Liver (tissue), 8 donors: ENCODE measurements at regions not wholly inside any gene's neighbourhood (a gene's known extent, or its start where the extent isn't known, plus 50 kb on each side); places are given as distances from the start of the nearest gene placed in this dataset.

Source experiments
- DNase-seq: peaks from one replicate; pipeline ENCODE4 v3.0.0-alpha.2; 2017; ENCODE audit warnings: low spot score
- H3K27ac ChIP-seq, 2 donors: one replicate each; pipeline ENCODE4 v1.7.0; 2013; ENCODE audit warnings: inconsistent platforms in 2 of 2, low read length in 2 of 2, control low read depth in 1 of 2, low read depth in 1 of 2, mild to moderate bottlenecking in 1 of 2
- H3K27me3 ChIP-seq, 4 donors: one replicate each; pipeline versions ENCODE4 v1.6.1 to v1.7.0; 2013; ENCODE audit warnings: low read length in 3 of 4, inconsistent platforms in 1 of 4, mild to moderate bottlenecking in 1 of 4, moderate library complexity in 1 of 4; ENCODE audit not compliant: control insufficient read depth in 4 of 4, insufficient read depth in 4 of 4
- H3K36me3 ChIP-seq, 4 donors: one replicate each; pipeline versions ENCODE4 v1.6.1 to v1.7.0; 2013; ENCODE audit warnings: low read length in 3 of 4, mild to moderate bottlenecking in 3 of 4, low read depth in 1 of 4, moderate library complexity in 1 of 4; ENCODE audit not compliant: control insufficient read depth in 4 of 4, insufficient read depth in 3 of 4
- H3K4me1 ChIP-seq, 4 donors: one replicate each; pipeline versions ENCODE4 v1.6.1 to v1.7.0; 2013; ENCODE audit warnings: low read length in 3 of 4, mild to moderate bottlenecking in 3 of 4, moderate library complexity in 1 of 4; ENCODE audit not compliant: control insufficient read depth in 4 of 4, insufficient read depth in 4 of 4
- H3K4me3 ChIP-seq, 3 donors: one replicate each; pipeline versions ENCODE4 v1.6.1 to v1.7.0; 2013; ENCODE audit warnings: low read length in 3 of 3, control low read depth in 1 of 3, low read depth in 1 of 3, mild to moderate bottlenecking in 1 of 3
- H3K9ac ChIP-seq, 2 donors: one replicate each; pipeline ENCODE4 v1.7.0; 2013; ENCODE audit warnings: low read length in 2 of 2, mild to moderate bottlenecking in 2 of 2, moderate library complexity in 2 of 2, control low read depth in 1 of 2, low read depth in 1 of 2
- H3K9me3 ChIP-seq, 4 donors: one replicate each; pipeline versions ENCODE4 v1.6.1 to v1.7.0; 2013; ENCODE audit warnings: low read length in 3 of 4; ENCODE audit not compliant: control insufficient read depth in 4 of 4
- ATF3 ChIP-seq: IDR thresholded peaks from 2 replicates; pipeline ENCODE4 v1.6.1; 2016; ENCODE audit warnings: antibody characterized with exemption
- EGR1 ChIP-seq, 2 donors: IDR thresholded peaks; 2 replicates each; pipeline ENCODE4 v1.6.1; 2016 to 2018; ENCODE audit warnings: antibody characterized with exemption in 2 of 2, low read depth in 2 of 2
- FOXA1 ChIP-seq: IDR thresholded peaks from 2 replicates; pipeline ENCODE4 v1.6.1; 2016; ENCODE audit warnings: antibody characterized with exemption
- FOXA2 ChIP-seq: IDR thresholded peaks from 2 replicates; pipeline ENCODE4 v1.6.1; 2016; ENCODE audit warnings: antibody characterized with exemption
- GABPA ChIP-seq, 2 donors: IDR thresholded peaks in 1 of 2; conservative IDR thresholded peaks in 1 of 2; 2 replicates each; pipeline ENCODE4 v1.6.1; 2016; ENCODE audit warnings: antibody characterized with exemption in 2 of 2, mild to moderate bottlenecking in 1 of 2, moderate library complexity in 1 of 2
- HNF4G ChIP-seq: IDR thresholded peaks from 2 replicates; pipeline ENCODE4 v1.6.1; 2016; ENCODE audit warnings: antibody characterized with exemption
- JUND ChIP-seq, 2 donors: IDR thresholded peaks; 2 replicates each; pipeline ENCODE4 v1.6.1; 2016; ENCODE audit warnings: antibody characterized with exemption in 2 of 2
- NR2F2 ChIP-seq: IDR thresholded peaks from 2 replicates; pipeline ENCODE4 v1.6.1; 2016; ENCODE audit warnings: antibody characterized with exemption
- RAD21 ChIP-seq, 2 donors: IDR thresholded peaks; 2 replicates each; pipeline ENCODE4 v1.6.1; 2016; ENCODE audit warnings: antibody characterized with exemption in 2 of 2, mild to moderate bottlenecking in 2 of 2
- RXRA ChIP-seq, 2 donors: IDR thresholded peaks; 2 replicates each; pipeline ENCODE4 v1.6.1; 2017 to 2018; ENCODE audit warnings: antibody characterized with exemption in 2 of 2, mild to moderate bottlenecking in 1 of 2
- SP1 ChIP-seq: IDR thresholded peaks from 2 replicates; pipeline ENCODE4 v1.6.1; 2018; ENCODE audit warnings: antibody characterized with exemption, mild to moderate bottlenecking
- TAF1 ChIP-seq: conservative IDR thresholded peaks from 2 replicates; pipeline ENCODE4 v1.6.1; 2016; ENCODE audit warnings: antibody characterized with exemption, mild to moderate bottlenecking
- YY1 ChIP-seq: IDR thresholded peaks from 2 replicates; pipeline ENCODE4 v1.6.1; 2016; ENCODE audit warnings: antibody characterized with exemption, mild to moderate bottlenecking
- WGBS: extraction: QIAGEN DNeasy Blood & Tissue Kit; methylation state at CpG from one replicate; pipeline ENCODE4 v1.1.7; 2013; 5-methylcytosine and 5-hydroxymethylcytosine counted together
- TF ChIP-seq, protein P1 (sequence below): IDR thresholded peaks from 2 replicates; pipeline ENCODE4 v1.6.1; 2016; ENCODE audit warnings: antibody characterized with exemption, mild to moderate bottlenecking
- TF ChIP-seq, protein P2 (sequence below): fragments of 150-350 bp; IDR thresholded peaks from 2 replicates; pipeline ENCODE4 v1.5.1; 2017; ENCODE audit warnings: improper control_type of control experiment, low read depth, low read length; ENCODE audit not compliant: missing input control
- TF ChIP-seq, protein P3 (sequence below): IDR thresholded peaks from 2 replicates; pipeline ENCODE4 v1.6.1; 2016; ENCODE audit warnings: antibody characterized with exemption
- donor health status: healthy.
- donor health status: healthy.
- donor health status: healthy.
- donor health status: healthy.
- donor health status: healthy.

DNA sequence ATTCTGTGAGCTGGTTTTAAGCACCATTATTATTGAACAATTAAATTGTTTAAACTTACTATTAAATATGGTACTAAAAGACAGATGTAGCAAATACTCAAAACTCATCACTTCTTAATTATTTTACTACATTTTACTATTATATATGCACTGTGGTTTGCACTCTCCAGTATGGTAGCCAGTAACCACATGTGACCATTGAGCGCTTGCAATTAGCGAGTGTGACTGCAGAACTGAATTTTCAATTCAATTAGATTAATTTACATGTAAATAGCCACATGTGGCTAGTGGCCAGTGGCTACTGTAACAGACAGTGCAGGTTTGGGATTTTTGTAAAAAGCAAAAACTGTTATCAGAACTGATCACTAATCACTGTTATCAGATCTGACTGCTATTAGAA, 208.2 kb upstream of the SOX21 start (continued):
- no peak for TF ChIP-seq EGR1 (IDR thresholded peaks at IDR 0.05; ENCODE audit: low read depth in 2 of 2)

GRCh38 chr13:94917824-94918223, 205.5 kb upstream of the SOX21 start:
- Histone ChIP-seq H3K4me3 (no peak overlapping the region), H3K36me3 (no peaks in the 10 kb centered on the region), H3K27ac (no peak overlapping the region), H3K9ac (no peak overlapping the region), H3K27me3 (peaks cover 0 to 3% (median 0%) of the 10 kb centered on the region in 4 donors), H3K9me3 (no peaks in the 10 kb centered on the region), H3K4me1 (no peaks in the 10 kb centered on the region)
- TF ChIP-seq, protein P1, sequence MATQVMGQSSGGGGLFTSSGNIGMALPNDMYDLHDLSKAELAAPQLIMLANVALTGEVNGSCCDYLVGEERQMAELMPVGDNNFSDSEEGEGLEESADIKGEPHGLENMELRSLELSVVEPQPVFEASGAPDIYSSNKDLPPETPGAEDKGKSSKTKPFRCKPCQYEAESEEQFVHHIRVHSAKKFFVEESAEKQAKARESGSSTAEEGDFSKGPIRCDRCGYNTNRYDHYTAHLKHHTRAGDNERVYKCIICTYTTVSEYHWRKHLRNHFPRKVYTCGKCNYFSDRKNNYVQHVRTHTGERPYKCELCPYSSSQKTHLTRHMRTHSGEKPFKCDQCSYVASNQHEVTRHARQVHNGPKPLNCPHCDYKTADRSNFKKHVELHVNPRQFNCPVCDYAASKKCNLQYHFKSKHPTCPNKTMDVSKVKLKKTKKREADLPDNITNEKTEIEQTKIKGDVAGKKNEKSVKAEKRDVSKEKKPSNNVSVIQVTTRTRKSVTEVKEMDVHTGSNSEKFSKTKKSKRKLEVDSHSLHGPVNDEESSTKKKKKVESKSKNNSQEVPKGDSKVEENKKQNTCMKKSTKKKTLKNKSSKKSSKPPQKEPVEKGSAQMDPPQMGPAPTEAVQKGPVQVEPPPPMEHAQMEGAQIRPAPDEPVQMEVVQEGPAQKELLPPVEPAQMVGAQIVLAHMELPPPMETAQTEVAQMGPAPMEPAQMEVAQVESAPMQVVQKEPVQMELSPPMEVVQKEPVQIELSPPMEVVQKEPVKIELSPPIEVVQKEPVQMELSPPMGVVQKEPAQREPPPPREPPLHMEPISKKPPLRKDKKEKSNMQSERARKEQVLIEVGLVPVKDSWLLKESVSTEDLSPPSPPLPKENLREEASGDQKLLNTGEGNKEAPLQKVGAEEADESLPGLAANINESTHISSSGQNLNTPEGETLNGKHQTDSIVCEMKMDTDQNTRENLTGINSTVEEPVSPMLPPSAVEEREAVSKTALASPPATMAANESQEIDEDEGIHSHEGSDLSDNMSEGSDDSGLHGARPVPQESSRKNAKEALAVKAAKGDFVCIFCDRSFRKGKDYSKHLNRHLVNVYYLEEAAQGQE: no peak
- TF ChIP-seq, protein P2, sequence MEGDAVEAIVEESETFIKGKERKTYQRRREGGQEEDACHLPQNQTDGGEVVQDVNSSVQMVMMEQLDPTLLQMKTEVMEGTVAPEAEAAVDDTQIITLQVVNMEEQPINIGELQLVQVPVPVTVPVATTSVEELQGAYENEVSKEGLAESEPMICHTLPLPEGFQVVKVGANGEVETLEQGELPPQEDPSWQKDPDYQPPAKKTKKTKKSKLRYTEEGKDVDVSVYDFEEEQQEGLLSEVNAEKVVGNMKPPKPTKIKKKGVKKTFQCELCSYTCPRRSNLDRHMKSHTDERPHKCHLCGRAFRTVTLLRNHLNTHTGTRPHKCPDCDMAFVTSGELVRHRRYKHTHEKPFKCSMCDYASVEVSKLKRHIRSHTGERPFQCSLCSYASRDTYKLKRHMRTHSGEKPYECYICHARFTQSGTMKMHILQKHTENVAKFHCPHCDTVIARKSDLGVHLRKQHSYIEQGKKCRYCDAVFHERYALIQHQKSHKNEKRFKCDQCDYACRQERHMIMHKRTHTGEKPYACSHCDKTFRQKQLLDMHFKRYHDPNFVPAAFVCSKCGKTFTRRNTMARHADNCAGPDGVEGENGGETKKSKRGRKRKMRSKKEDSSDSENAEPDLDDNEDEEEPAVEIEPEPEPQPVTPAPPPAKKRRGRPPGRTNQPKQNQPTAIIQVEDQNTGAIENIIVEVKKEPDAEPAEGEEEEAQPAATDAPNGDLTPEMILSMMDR: no peak
- TF ChIP-seq RXRA (IDR thresholded peaks at IDR 0.05) (no peak), TAF1 (no peak), GABPA (IDR thresholded peaks at IDR 0.05 in 1 of 2, conservative IDR thresholded peaks at IDR 0.05 in 1 of 2) (no peak), FOXA1 (no peak), SP1 (no peak), JUND (IDR thresholded peaks at IDR 0.05) (no peak), ATF3 (no peak), FOXA2 (no peak), HNF4G (no peak)
- TF ChIP-seq, protein P3, sequence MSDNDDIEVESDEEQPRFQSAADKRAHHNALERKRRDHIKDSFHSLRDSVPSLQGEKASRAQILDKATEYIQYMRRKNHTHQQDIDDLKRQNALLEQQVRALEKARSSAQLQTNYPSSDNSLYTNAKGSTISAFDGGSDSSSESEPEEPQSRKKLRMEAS: no peak
- no peak for DNase-seq
- WGBS: 46% methylated on average over 2 of the region's 2 CpGs

DNA sequence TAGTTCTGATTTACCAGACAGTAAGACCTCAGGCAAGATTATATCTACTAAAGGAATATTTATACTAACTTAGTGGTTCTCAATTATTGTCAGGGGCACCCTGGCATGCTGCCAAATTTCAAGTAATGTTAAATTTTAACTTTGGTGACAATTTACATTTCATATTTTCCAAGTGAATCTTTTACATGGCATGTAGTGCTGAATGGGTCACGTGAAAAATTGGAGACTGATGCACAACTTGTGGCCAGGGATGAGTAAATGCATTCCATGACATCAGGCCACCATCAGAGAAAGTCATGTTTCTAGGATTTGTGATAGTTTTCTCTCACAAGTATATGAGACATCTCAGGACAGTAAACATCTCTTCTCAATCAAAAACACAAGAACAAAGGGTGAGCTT, 202.6 kb upstream of the SOX21 start:
- peaks cover 0 to 8% (median under 1%) of the 10 kb centered on the region in 4 donors for H3K27me3 ChIP-seq
- H3K27ac ChIP-seq: no peak overlapping the region
- H3K9me3 ChIP-seq: no peaks in the 10 kb centered on the region
- no peak for DNase-seq
- H3K4me1 ChIP-seq: no peaks in the 10 kb centered on the region
- no peak overlapping the region for H3K9ac ChIP-seq
- WGBS: 64% methylated on average over 1 of the region's 1 CpG
- H3K4me3 ChIP-seq: no peak overlapping the region
- H3K36me3 ChIP-seq: no peaks in the 10 kb centered on the region
- TF ChIP-seq RAD21 (IDR thresholded peaks at IDR 0.05) (no peak), JUND (IDR thresholded peaks at IDR 0.05) (no peak), EGR1 (IDR thresholded peaks at IDR 0.05; ENCODE audit: low read depth in 2 of 2) (no peak), YY1 (no peak), NR2F2 (no peak)
- TF ChIP-seq, protein P2: no peak
- TF ChIP-seq, protein P1: no peak
